GM18511 (cell line): ENCODE measurements at regions not wholly inside any gene's neighbourhood (a gene's known extent, or its start where the extent isn't known, plus 50 kb on each side); places are given as distances from the start of the nearest gene placed in this dataset.

Experiments
- ATAC-seq: cut with Tn5 transposase; IDR thresholded peaks from one replicate; pipeline ENCODE4 v1.9.1; 2021; ENCODE audit warnings: mild to moderate bottlenecking, moderate library complexity; ENCODE audit not compliant: unreplicated experiment

- no peak for ATAC-seq
Measured at GRCh38 chr1:239778208-239778813, 313.4 kb upstream of the FMN2 start.

GRCh38 chr1:239779962-239780361 lies 311.7 kb upstream of the FMN2 start:
- ATAC-seq = no peak

- no peak for ATAC-seq
Measured at GRCh38 chr1:239784896-239785295, 306.8 kb upstream of the FMN2 start.

GRCh38 chr1:239785576-239785975 lies 306.1 kb upstream of the FMN2 start:
- no peak for ATAC-seq

GRCh38 chr1:239786464-239786863 lies 305.2 kb upstream of the FMN2 start:
- ATAC-seq = no peak

- no peak for ATAC-seq
Measured at GRCh38 chr1:239792157-239792556, 299.5 kb upstream of the FMN2 start.

GRCh38 chr1:239795304-239795703 lies 296.4 kb upstream of the FMN2 start:
- no peak for ATAC-seq

- no peak for ATAC-seq
Measured at GRCh38 chr1:239799617-239800016, 292.1 kb upstream of the FMN2 start.

GRCh38 chr1:239800861-239801260 lies 290.8 kb upstream of the FMN2 start:
- no peak for ATAC-seq

GRCh38 chr1:239802275-239802674 lies 289.4 kb upstream of the FMN2 start:
- ATAC-seq = no peak

- ATAC-seq = no peak
Measured at GRCh38 chr1:239803781-239804180, 287.9 kb upstream of the FMN2 start.

- ATAC-seq = no peak
Measured at GRCh38 chr1:239804266-239804665, 287.4 kb upstream of the FMN2 start.

- no peak for ATAC-seq
Measured at GRCh38 chr1:239805042-239805441, 286.6 kb upstream of the FMN2 start.

- ATAC-seq = no peak
Measured at GRCh38 chr1:239805851-239806772, 285.6 kb upstream of the FMN2 start.

- ATAC-seq = no peak
Measured at GRCh38 chr1:239806897-239807296, 284.8 kb upstream of the FMN2 start.

GRCh38 chr1:239807361-239807760 lies 284.3 kb upstream of the FMN2 start:
- no peak for ATAC-seq

- no peak for ATAC-seq
Measured at GRCh38 chr1:239810061-239810481, 281.6 kb upstream of the FMN2 start.

GRCh38 chr1:239811211-239811885 lies 280.3 kb upstream of the FMN2 start:
- no peak for ATAC-seq

- ATAC-seq = no peak
Measured at GRCh38 chr1:239812580-239812979, 279.1 kb upstream of the FMN2 start.

- no peak for ATAC-seq
Measured at GRCh38 chr1:239814306-239814881, 277.3 kb upstream of the FMN2 start.

- no peak for ATAC-seq
Measured at GRCh38 chr1:239815074-239815473, 276.6 kb upstream of the FMN2 start.
